Epithelial cell of prostate (primary cell): ENCODE measurements at regions not wholly inside any gene's neighbourhood (a gene's known extent, or its start where the extent isn't known, plus 50 kb on each side); places are given as distances from the start of the nearest gene placed in this dataset.

ENCODE experiments used
- DNase-seq: peaks from one replicate; pipeline ENCODE4 v3.0.0-alpha.2; 2011; ENCODE audit warnings: low read depth, low spot score
- H3K27ac ChIP-seq: fragments of 450-650 bp; 2 replicates; pipeline ENCODE4 v1.5.1; 2017; ENCODE audit warnings: mild to moderate bottlenecking

- H3K27ac ChIP-seq, result no peak overlapping the region
- no peak for DNase-seq
These were observed 70.7 kb upstream of the TRPC7 start for GRCh38 chr5:136435946-136436543.

- no peak overlapping the region for H3K27ac ChIP-seq
- DNase-seq, result no peak
These were observed 69.5 kb upstream of the TRPC7 start for GRCh38 chr5:136434795-136435194.

GRCh38 chr5:136432705-136433104 lies 67.4 kb upstream of the TRPC7 start:
- DNase-seq, result no peak
- H3K27ac ChIP-seq, result no peak overlapping the region

GRCh38 chr5:136430081-136430480 lies 64.7 kb upstream of the TRPC7 start:
- no peak for DNase-seq
- no peak overlapping the region for H3K27ac ChIP-seq

- no peak for DNase-seq
- no peak overlapping the region for H3K27ac ChIP-seq
These were observed 62.1 kb upstream of the TRPC7 start for GRCh38 chr5:136427426-136427825.

GRCh38 chr5:136425921-136426320 lies 60.6 kb upstream of the TRPC7 start:
- DNase-seq, result no peak
- H3K27ac ChIP-seq, result no peak overlapping the region

GRCh38 chr5:136424835-136425584 lies 59.7 kb upstream of the TRPC7 start:
- peak; percentile 10 for DNase-seq
- no peak overlapping the region for H3K27ac ChIP-seq

- no peak for DNase-seq
- H3K27ac ChIP-seq, result no peak overlapping the region
These were observed 58.7 kb upstream of the TRPC7 start for GRCh38 chr5:136423944-136424606.

- DNase-seq, result no peak
- H3K27ac ChIP-seq, result no peak overlapping the region
These were observed 55.0 kb upstream of the TRPC7 start for GRCh38 chr5:136420168-136420898.

GRCh38 chr5:136418301-136418700 lies 53.0 kb upstream of the TRPC7 start:
- H3K27ac ChIP-seq, result no peak overlapping the region
- DNase-seq, result no peak
